Mesendoderm (in vitro differentiated cells): ENCODE measurements at regions not wholly inside any gene's neighbourhood (a gene's known extent, or its start where the extent isn't known, plus 50 kb on each side); places are given as distances from the start of the nearest gene placed in this dataset.
A peak's percentile ranks its signal among the peaks of the same experiment; 100 is the strongest.

ENCODE experiments used
- DNase-seq: peaks from one replicate; pipeline ENCODE4 v3.0.0; 2013
- H2AK5ac ChIP-seq: 2 replicates; pipeline ENCODE4 v1.6.1; 2013; ENCODE audit warnings: low read length, inconsistent platforms
- H2BK120ac ChIP-seq: 2 replicates; pipeline ENCODE4 v1.6.1; 2013; ENCODE audit warnings: low read depth, mild to moderate bottlenecking, low read length, moderate library complexity, mixed read lengths
- H2BK15ac ChIP-seq: replicated peaks from 2 replicates; pipeline ENCODE4 v1.6.1; 2013; ENCODE audit warnings: low read depth, mild to moderate bottlenecking, moderate library complexity
- H2BK5ac ChIP-seq: 2 replicates; pipeline ENCODE4 v1.6.1; 2013; ENCODE audit warnings: low read length, inconsistent platforms
- H3K18ac ChIP-seq: 2 replicates; pipeline ENCODE4 v1.6.1; 2013; ENCODE audit warnings: mild to moderate bottlenecking, low read length, mixed read lengths
- H3K23ac ChIP-seq: one replicate; pipeline ENCODE4 v1.6.1; 2013; ENCODE audit warnings: low read length
- H3K27ac ChIP-seq: 2 replicates; pipeline ENCODE4 v1.5.1; 2013; ENCODE audit warnings: low read depth, mild to moderate bottlenecking, inconsistent platforms, low read length, moderate library complexity
- H3K27me3 ChIP-seq: 2 replicates; pipeline ENCODE4 v1.6.1; 2013; ENCODE audit warnings: low read length, control low read depth, mild to moderate bottlenecking, inconsistent platforms; ENCODE audit not compliant: insufficient read depth, poor library complexity
- H3K36me3 ChIP-seq: 2 replicates; pipeline ENCODE4 v1.6.1; 2013; ENCODE audit warnings: low read length, inconsistent platforms; ENCODE audit not compliant: control insufficient read depth, insufficient read depth
- H3K4ac ChIP-seq: one replicate; pipeline ENCODE4 v1.6.1; 2013; ENCODE audit warnings: low read depth, mild to moderate bottlenecking, low read length, moderate library complexity
- H3K4me1 ChIP-seq: 2 replicates; pipeline ENCODE4 v1.6.1; 2013; ENCODE audit warnings: low read depth, low read length, inconsistent platforms; ENCODE audit not compliant: control insufficient read depth
- H3K4me2 ChIP-seq: 2 replicates; pipeline ENCODE4 v1.6.1; 2013; ENCODE audit warnings: low read length
- H3K4me3 ChIP-seq: 2 replicates; pipeline ENCODE4 v1.5.1; 2013; ENCODE audit warnings: mild to moderate bottlenecking, low read length
- H3K56ac ChIP-seq: one replicate; pipeline ENCODE4 v1.6.1; 2013; ENCODE audit warnings: low read length
- H3K79me1 ChIP-seq: 2 replicates; pipeline ENCODE4 v1.6.1; 2013; ENCODE audit warnings: low read length, inconsistent platforms
- H3K79me2 ChIP-seq: 2 replicates; pipeline ENCODE4 v1.6.1; 2013; ENCODE audit warnings: mild to moderate bottlenecking, low read length; ENCODE audit not compliant: control insufficient read depth, insufficient read depth
- H3K9ac ChIP-seq: 2 replicates; pipeline ENCODE4 v1.6.1; 2013; ENCODE audit warnings: low read length, inconsistent platforms
- H4K5ac ChIP-seq: one replicate; pipeline ENCODE4 v1.6.1; 2013; ENCODE audit warnings: low read length
- H4K8ac ChIP-seq: one replicate; pipeline ENCODE4 v1.6.1; 2013; ENCODE audit warnings: low read depth, mild to moderate bottlenecking, control low read depth, low read length, moderate library complexity
- WGBS: extraction: QIAGEN DNeasy Blood & Tissue Kit; methylation state at CpG from one replicate; pipeline ENCODE4 v1.1.7; 2013; ENCODE audit warnings: low lambda C conversion rate, missing lambda C conversion rate; ENCODE audit not compliant: insufficient coverage; ENCODE audit errors: extremely low coverage; 5-methylcytosine and 5-hydroxymethylcytosine counted together

DNA sequence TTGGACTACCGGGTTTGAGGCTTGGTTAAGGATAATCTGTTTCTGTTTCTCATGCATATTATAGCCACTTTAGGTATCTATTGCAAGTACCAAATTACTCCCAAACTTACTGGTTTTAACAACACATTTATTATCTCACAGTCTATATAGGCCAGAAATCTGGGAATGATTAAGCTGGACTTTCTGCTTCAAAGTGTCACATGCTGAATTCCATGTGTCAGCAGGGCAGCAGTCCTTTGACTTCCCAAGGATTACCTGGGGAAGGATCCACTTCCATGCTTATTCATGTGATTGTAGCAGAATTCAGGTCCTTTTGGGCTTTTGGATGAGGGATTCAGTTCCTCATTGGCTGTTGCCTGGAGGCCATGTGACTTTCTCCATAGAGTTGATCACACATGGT lies 349.0 kb upstream of the TRAM1L1 start:
- Histone ChIP-seq H3K4me2 (no peak overlapping the region), H2BK5ac (no peak overlapping the region), H4K8ac (no peak overlapping the region), H3K79me2 (no peaks in the 10 kb centered on the region), H3K4me3 (no peak overlapping the region), H3K27ac (no peak overlapping the region), H3K36me3 (no peaks in the 10 kb centered on the region), H2BK15ac (no peak overlapping the region), H3K4ac (no peak overlapping the region), H2BK120ac (no peak overlapping the region), H3K27me3 (no peaks in the 10 kb centered on the region), H2AK5ac (no peak overlapping the region), H3K18ac (no peak overlapping the region), H3K56ac (no peak overlapping the region), H3K79me1 (no peaks in the 10 kb centered on the region), H4K5ac (no peak overlapping the region), H3K9ac (no peak overlapping the region), H3K4me1 (no peaks in the 10 kb centered on the region), H3K23ac (peak overlapping the region; percentile 6)
- no peak for DNase-seq
- no CpG with 5 or more reads among the region's 1 CpG for WGBS

DNA sequence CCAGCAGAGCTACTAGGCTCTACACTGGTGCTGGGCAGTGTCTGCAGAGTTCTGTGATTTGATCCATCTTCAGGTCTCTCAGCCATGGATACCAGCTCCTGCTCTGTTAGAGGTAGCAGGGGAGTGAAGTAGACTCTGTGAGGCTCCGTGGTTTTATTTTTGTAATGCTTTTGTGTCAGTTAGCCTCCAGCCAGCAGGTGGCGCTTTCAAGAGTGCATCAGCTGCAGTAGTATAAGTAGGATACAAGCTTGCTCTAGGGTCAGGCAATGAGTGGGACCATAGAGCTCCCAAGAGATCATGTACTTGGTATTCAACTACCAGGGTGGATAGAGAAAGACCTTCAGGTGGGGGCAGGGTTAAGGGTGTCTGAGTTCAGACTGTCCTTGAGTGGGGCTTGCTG lies 362.5 kb upstream of the TRAM1L1 start:
- H2BK5ac ChIP-seq = no peak overlapping the region
- no peak overlapping the region for H3K4me3 ChIP-seq
- H3K4ac ChIP-seq = no peak overlapping the region
- no peaks in the 10 kb centered on the region for H3K4me1 ChIP-seq
- H2BK15ac ChIP-seq = no peak overlapping the region
- H3K18ac ChIP-seq = peak overlapping the region; percentile 51
- H3K27ac ChIP-seq = no peak overlapping the region
- DNase-seq = peak; percentile 49
- no peak overlapping the region for H3K56ac ChIP-seq
- no peaks in the 10 kb centered on the region for H3K36me3 ChIP-seq
- H4K5ac ChIP-seq = no peak overlapping the region
- no peak overlapping the region for H2BK120ac ChIP-seq
- H4K8ac ChIP-seq = no peak overlapping the region
- no CpG with 5 or more reads among the region's 2 CpGs for WGBS
- no peak overlapping the region for H3K4me2 ChIP-seq
- H3K79me1 ChIP-seq = no peaks in the 10 kb centered on the region
- H3K79me2 ChIP-seq = no peaks in the 10 kb centered on the region
- no peak overlapping the region for H3K9ac ChIP-seq
- H3K23ac ChIP-seq = no peak overlapping the region
- H2AK5ac ChIP-seq = no peak overlapping the region
- no peaks in the 10 kb centered on the region for H3K27me3 ChIP-seq

DNA sequence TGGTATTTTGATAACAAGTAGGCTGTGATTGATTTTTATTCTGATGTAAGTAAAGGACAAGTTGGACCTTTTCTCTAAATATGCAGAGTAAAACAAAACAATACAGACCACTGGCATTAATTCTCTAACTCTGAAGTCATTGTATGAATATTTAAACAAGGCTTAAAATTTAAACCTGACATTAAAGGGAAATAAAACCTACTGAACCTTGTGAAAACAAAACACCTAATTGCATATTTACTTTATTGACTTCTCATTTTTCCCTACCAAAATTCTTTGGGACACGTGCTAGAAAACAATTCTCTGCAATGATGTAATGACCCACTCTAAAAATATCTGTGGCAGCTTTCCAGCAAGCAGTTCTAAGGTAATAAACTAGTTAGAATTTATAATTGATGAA lies 369.7 kb upstream of the TRAM1L1 start:
- Histone ChIP-seq H3K56ac (no peak overlapping the region), H3K18ac (no peak overlapping the region), H3K27ac (no peak overlapping the region), H3K36me3 (no peaks in the 10 kb centered on the region), H3K4me3 (no peak overlapping the region), H2AK5ac (no peak overlapping the region), H3K4ac (no peak overlapping the region), H2BK15ac (no peak overlapping the region), H3K27me3 (no peaks in the 10 kb centered on the region), H4K8ac (no peak overlapping the region), H3K23ac (no peak overlapping the region), H3K4me2 (no peak overlapping the region), H3K79me2 (no peaks in the 10 kb centered on the region), H2BK5ac (no peak overlapping the region), H2BK120ac (no peak overlapping the region), H3K9ac (no peak overlapping the region), H3K79me1 (no peaks in the 10 kb centered on the region), H3K4me1 (no peaks in the 10 kb centered on the region), H4K5ac (no peak overlapping the region)
- no peak for DNase-seq
- no CpG with 5 or more reads among the region's 1 CpG for WGBS

- Histone ChIP-seq H3K18ac (no peak overlapping the region), H4K8ac (no peak overlapping the region), H3K79me2 (no peaks in the 10 kb centered on the region), H3K4me2 (no peak overlapping the region), H3K27ac (no peak overlapping the region), H3K27me3 (no peaks in the 10 kb centered on the region), H3K23ac (no peak overlapping the region), H2BK120ac (no peak overlapping the region), H2AK5ac (no peak overlapping the region), H3K79me1 (no peaks in the 10 kb centered on the region), H3K4me1 (no peaks in the 10 kb centered on the region), H3K4me3 (no peak overlapping the region), H4K5ac (no peak overlapping the region), H2BK5ac (no peak overlapping the region), H2BK15ac (no peak overlapping the region), H3K9ac (no peak overlapping the region), H3K56ac (no peak overlapping the region), H3K36me3 (no peaks in the 10 kb centered on the region), H3K4ac (no peak overlapping the region)
- no CpG with 5 or more reads among the region's 5 CpGs for WGBS
- peak; percentile 67 for DNase-seq
Measured at GRCh38 chr4:117466388-117466787, 381.0 kb upstream of the TRAM1L1 start.

GRCh38 chr4:117467404-117467803 lies 382.0 kb upstream of the TRAM1L1 start:
- no CpG with 5 or more reads among the region's 2 CpGs for WGBS
- no peaks in the 10 kb centered on the region for H3K36me3 ChIP-seq
- DNase-seq = no peak
- no peaks in the 10 kb centered on the region for H3K79me2 ChIP-seq
- no peak overlapping the region for H3K18ac ChIP-seq
- no peak overlapping the region for H4K8ac ChIP-seq
- H3K27ac ChIP-seq = no peak overlapping the region
- no peak overlapping the region for H2BK120ac ChIP-seq
- no peaks in the 10 kb centered on the region for H3K4me1 ChIP-seq
- H2BK15ac ChIP-seq = no peak overlapping the region
- H4K5ac ChIP-seq = no peak overlapping the region
- H3K27me3 ChIP-seq = no peaks in the 10 kb centered on the region
- no peak overlapping the region for H3K4me2 ChIP-seq
- no peak overlapping the region for H3K4ac ChIP-seq
- no peak overlapping the region for H3K9ac ChIP-seq
- no peak overlapping the region for H2AK5ac ChIP-seq
- no peak overlapping the region for H3K23ac ChIP-seq
- no peak overlapping the region for H3K4me3 ChIP-seq
- no peaks in the 10 kb centered on the region for H3K79me1 ChIP-seq
- no peak overlapping the region for H2BK5ac ChIP-seq
- no peak overlapping the region for H3K56ac ChIP-seq

GRCh38 chr4:117474987-117475386 lies 389.6 kb upstream of the TRAM1L1 start:
- no peak for DNase-seq
- Histone ChIP-seq H3K4me3 (no peak overlapping the region), H3K27me3 (no peaks in the 10 kb centered on the region), H3K4me2 (no peak overlapping the region), H4K8ac (no peak overlapping the region), H3K23ac (no peak overlapping the region), H3K27ac (no peak overlapping the region), H3K4me1 (no peaks in the 10 kb centered on the region), H3K9ac (no peak overlapping the region), H2BK5ac (no peak overlapping the region), H2BK15ac (no peak overlapping the region), H2AK5ac (no peak overlapping the region), H4K5ac (no peak overlapping the region), H3K4ac (no peak overlapping the region), H3K18ac (no peak overlapping the region), H3K36me3 (no peaks in the 10 kb centered on the region), H2BK120ac (no peak overlapping the region), H3K79me2 (no peaks in the 10 kb centered on the region), H3K56ac (no peak overlapping the region), H3K79me1 (no peaks in the 10 kb centered on the region)
